ENCODE measurements at regions not wholly inside any gene's neighbourhood (a gene's known extent, or its start where the extent isn't known, plus 50 kb on each side); places are given as distances from the start of the nearest gene placed in this dataset.

GRCh38 chr15:92231461-92231860 is 162.2 kb upstream of the ST8SIA2 start:
- no peak overlapping the region for H3K27ac ChIP-seq (ENCODE audit: low read depth, low read length)

GRCh38 chr15:92232317-92232716 is 161.4 kb upstream of the ST8SIA2 start:
- no peak overlapping the region for H3K27ac ChIP-seq (ENCODE audit: low read depth, low read length)
- TF ChIP-seq CTCF (IDR thresholded peaks at IDR 0.05; ENCODE audit: low read depth, low read length, poor library complexity, severe bottlenecking), result no peak
- no peak for TF ChIP-seq EZH2phosphoT487 (IDR thresholded peaks at IDR 0.05; ENCODE audit: borderline replicate concordance, low read length)
- H3K4me1 ChIP-seq (ENCODE audit: control insufficient read depth, low read length), result no peaks in the 10 kb centered on the region

More at GRCh38 chr15:92231461-92231860, 162.2 kb upstream of the ST8SIA2 start:
- Histone ChIP-seq H3K9me3 (ENCODE audit: control insufficient read depth, insufficient read depth, low read length) (no peaks in the 10 kb centered on the region), H3K79me2 (ENCODE audit: control insufficient read depth, low read length) (no peaks in the 10 kb centered on the region), H3K27me3 (ENCODE audit: control insufficient read depth, low read length) (no peaks in the 10 kb centered on the region), H3K36me3 (ENCODE audit: control insufficient read depth, low read length) (no peaks in the 10 kb centered on the region), H3K4me1 (ENCODE audit: control insufficient read depth, low read length) (no peaks in the 10 kb centered on the region), H3K9me2 (replicated peaks; ENCODE audit: control insufficient read depth, low read length) (no peaks in the 10 kb centered on the region), H3K4me3 (ENCODE audit: low read length) (no peak overlapping the region), H4K20me1 (ENCODE audit: control insufficient read depth, insufficient read depth, low read depth, low read length) (no peaks in the 10 kb centered on the region), H3F3A (ENCODE audit: control insufficient read depth, insufficient read depth) (no peaks in the 10 kb centered on the region), H3K4me2 (ENCODE audit: low read length) (no peak overlapping the region)
- TF ChIP-seq CTCF (IDR thresholded peaks at IDR 0.05; ENCODE audit: low read depth, low read length, poor library complexity, severe bottlenecking) (no peak), EZH2phosphoT487 (IDR thresholded peaks at IDR 0.05; ENCODE audit: borderline replicate concordance, low read length) (no peak)

GRCh38 chr15:92232876-92233275 is 160.8 kb upstream of the ST8SIA2 start:
- Histone ChIP-seq H4K20me1 (ENCODE audit: control insufficient read depth, insufficient read depth, low read depth, low read length) (no peaks in the 10 kb centered on the region), H3K79me2 (ENCODE audit: control insufficient read depth, low read length) (no peaks in the 10 kb centered on the region), H3K4me2 (ENCODE audit: low read length) (no peak overlapping the region), H3K27me3 (ENCODE audit: control insufficient read depth, low read length) (peaks cover 4% of the 10 kb centered on the region; the same call in 1 of the 2 replicates), H3K27ac (ENCODE audit: low read depth, low read length) (no peak overlapping the region), H3F3A (ENCODE audit: control insufficient read depth, insufficient read depth) (no peaks in the 10 kb centered on the region), H3K36me3 (ENCODE audit: control insufficient read depth, low read length) (no peaks in the 10 kb centered on the region), H3K4me3 (ENCODE audit: low read length) (no peak overlapping the region), H3K9me3 (ENCODE audit: control insufficient read depth, insufficient read depth, low read length) (no peaks in the 10 kb centered on the region), H3K9me2 (replicated peaks; ENCODE audit: control insufficient read depth, low read length) (no peaks in the 10 kb centered on the region), H3K4me1 (ENCODE audit: control insufficient read depth, low read length) (no peaks in the 10 kb centered on the region)
- TF ChIP-seq CTCF (IDR thresholded peaks at IDR 0.05; ENCODE audit: low read depth, low read length, poor library complexity, severe bottlenecking) (no peak), EZH2phosphoT487 (IDR thresholded peaks at IDR 0.05; ENCODE audit: borderline replicate concordance, low read length) (no peak)

More at GRCh38 chr15:92232317-92232716, 161.4 kb upstream of the ST8SIA2 start:
- Histone ChIP-seq H4K20me1 (ENCODE audit: control insufficient read depth, insufficient read depth, low read depth, low read length) (no peaks in the 10 kb centered on the region), H3K4me3 (ENCODE audit: low read length) (no peak overlapping the region), H3K9me3 (ENCODE audit: control insufficient read depth, insufficient read depth, low read length) (no peaks in the 10 kb centered on the region), H3K27me3 (ENCODE audit: control insufficient read depth, low read length) (peaks cover 4% of the 10 kb centered on the region; the same call in 1 of the 2 replicates), H3K9me2 (replicated peaks; ENCODE audit: control insufficient read depth, low read length) (no peaks in the 10 kb centered on the region), H3K79me2 (ENCODE audit: control insufficient read depth, low read length) (no peaks in the 10 kb centered on the region), H3K36me3 (ENCODE audit: control insufficient read depth, low read length) (no peaks in the 10 kb centered on the region), H3K4me2 (ENCODE audit: low read length) (no peak overlapping the region), H3F3A (ENCODE audit: control insufficient read depth, insufficient read depth) (no peaks in the 10 kb centered on the region)

Measured in DOHH2 (cell line).